Thyroid gland (tissue), 4 donors: ENCODE measurements at regions not wholly inside any gene's neighbourhood (a gene's known extent, or its start where the extent isn't known, plus 50 kb on each side); places are given as distances from the start of the nearest gene placed in this dataset.

Source experiments
- CTCF ChIP-seq, 6 experiments: fragments of 200-600 bp in 3 of 6; fragments of 450-650 bp in 3 of 6; sonication (generic) in 3 of 6; IDR thresholded peaks; one replicate each; pipeline ENCODE4 v1.5.1; 2016 to 2019; ENCODE audit warnings: antibody characterized with exemption in 6 of 6, mild to moderate bottlenecking in 2 of 6, inconsistent platforms in 1 of 6, moderate library complexity in 1 of 6
- POLR2A ChIP-seq, 2 donors: fragments of 450-650 bp; IDR thresholded peaks; one replicate each; pipeline ENCODE4 v1.6.1; 2017; ENCODE audit warnings: antibody characterized with exemption in 2 of 2, mild to moderate bottlenecking in 2 of 2, moderate library complexity in 1 of 2

DNA sequence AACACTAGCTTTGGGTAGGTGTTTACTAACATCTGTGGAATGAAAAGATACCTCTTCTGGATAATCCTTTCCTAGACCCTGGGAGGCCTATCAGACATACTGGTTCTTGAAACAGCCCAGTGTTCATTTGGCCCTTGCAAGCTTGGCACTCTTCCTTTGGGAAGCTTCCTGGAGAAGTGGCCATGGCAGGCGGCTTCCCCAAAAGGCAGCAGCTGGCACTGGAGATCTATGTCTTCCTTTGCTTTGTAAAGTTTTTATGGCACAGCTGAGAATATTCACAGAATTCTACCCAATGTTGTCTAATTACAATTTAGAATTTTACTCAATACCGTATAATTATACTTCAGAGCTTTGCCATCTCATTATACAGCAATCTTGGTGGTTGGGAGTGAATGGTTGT, 199.2 kb upstream of the C11orf87 start:
- TF ChIP-seq CTCF (IDR thresholded peaks at IDR 0.05), result no peak
- no peak for TF ChIP-seq POLR2A (IDR thresholded peaks at IDR 0.05)
